ENCODE measurements at regions not wholly inside any gene's neighbourhood (a gene's known extent, or its start where the extent isn't known, plus 50 kb on each side); places are given as distances from the start of the nearest gene placed in this dataset.

DNA sequence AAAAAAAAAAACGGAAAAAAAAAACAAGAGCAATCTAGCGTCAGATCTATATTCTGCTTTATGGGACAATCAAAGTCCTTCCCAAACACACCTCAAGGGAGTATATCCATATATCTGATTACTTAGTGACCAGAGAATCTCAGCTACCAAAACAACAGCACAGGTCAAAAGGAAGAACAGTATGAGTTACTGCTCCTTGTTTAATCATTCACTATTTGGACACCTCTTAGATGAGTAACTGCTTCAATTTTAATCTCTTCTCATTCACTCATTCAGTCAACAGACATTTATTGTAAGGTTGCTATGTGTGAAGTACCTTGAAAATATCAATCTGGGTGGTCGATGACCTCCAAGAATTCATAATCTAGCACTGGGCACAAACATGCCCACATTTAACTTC, 193.2 kb downstream of the IRS2 start:
- TF ChIP-seq, protein P1, sequence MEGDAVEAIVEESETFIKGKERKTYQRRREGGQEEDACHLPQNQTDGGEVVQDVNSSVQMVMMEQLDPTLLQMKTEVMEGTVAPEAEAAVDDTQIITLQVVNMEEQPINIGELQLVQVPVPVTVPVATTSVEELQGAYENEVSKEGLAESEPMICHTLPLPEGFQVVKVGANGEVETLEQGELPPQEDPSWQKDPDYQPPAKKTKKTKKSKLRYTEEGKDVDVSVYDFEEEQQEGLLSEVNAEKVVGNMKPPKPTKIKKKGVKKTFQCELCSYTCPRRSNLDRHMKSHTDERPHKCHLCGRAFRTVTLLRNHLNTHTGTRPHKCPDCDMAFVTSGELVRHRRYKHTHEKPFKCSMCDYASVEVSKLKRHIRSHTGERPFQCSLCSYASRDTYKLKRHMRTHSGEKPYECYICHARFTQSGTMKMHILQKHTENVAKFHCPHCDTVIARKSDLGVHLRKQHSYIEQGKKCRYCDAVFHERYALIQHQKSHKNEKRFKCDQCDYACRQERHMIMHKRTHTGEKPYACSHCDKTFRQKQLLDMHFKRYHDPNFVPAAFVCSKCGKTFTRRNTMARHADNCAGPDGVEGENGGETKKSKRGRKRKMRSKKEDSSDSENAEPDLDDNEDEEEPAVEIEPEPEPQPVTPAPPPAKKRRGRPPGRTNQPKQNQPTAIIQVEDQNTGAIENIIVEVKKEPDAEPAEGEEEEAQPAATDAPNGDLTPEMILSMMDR (conservative IDR thresholded peaks at IDR 0.05; ENCODE audit: low read depth, low read length) = no peak
- no peak overlapping the region for H3K4me3 ChIP-seq (ENCODE audit: low read depth, low read length)
- no peak for DNase-seq (ENCODE audit: low read depth)

DNA sequence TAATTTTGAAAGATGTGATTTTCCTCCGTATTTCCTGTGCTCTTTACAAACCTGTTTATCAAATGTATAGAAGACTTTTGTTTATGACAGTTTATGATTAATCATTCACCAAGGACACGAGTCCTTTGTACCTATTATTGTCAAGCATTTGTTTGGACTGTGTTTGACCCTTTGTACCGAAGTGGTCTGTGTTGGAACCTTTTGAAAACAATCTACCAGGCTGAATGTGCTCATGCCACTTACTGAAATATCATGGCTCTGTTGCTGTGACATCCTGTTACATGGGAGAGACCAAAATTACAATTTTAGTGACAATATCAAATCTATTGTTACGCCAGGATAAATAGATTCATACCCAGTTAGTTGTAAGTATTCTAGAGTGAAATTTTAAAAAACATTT, 193.6 kb downstream of the IRS2 start:
- no peak for DNase-seq (ENCODE audit: low read depth)
- TF ChIP-seq, protein P1 (conservative IDR thresholded peaks at IDR 0.05; ENCODE audit: low read depth, low read length) = no peak
- H3K4me3 ChIP-seq (ENCODE audit: low read depth, low read length) = no peak overlapping the region

DNA sequence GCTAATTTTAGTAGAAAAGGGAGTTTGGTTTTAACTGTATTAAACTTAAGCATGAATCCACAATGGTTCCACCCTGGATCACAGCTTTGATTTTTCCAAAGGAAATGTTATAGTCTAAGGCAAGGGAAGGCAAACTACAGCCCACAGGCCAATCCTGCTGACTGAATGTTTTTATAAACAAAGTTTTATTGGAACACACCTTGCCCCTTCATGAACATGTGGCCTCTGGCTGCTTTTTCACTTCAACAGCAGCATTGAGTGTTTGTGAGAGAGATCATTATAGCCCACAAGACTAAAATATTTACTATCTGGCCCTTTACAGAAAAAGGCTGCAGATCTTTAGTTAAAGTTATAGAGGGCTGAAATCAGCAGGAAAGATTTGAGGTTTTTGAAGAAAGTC, 198.7 kb downstream of the IRS2 start:
- TF ChIP-seq, protein P1 (conservative IDR thresholded peaks at IDR 0.05; ENCODE audit: low read depth, low read length) = no peak
- no peak overlapping the region for H3K4me3 ChIP-seq (ENCODE audit: low read depth, low read length)
- DNase-seq (ENCODE audit: low read depth) = no peak

GRCh38 chr13:109586509-109587346, 199.7 kb downstream of the IRS2 start:
- no peak overlapping the region for H3K4me3 ChIP-seq (ENCODE audit: low read depth, low read length)
- DNase-seq (ENCODE audit: low read depth) = no peak
- TF ChIP-seq, protein P1 (conservative IDR thresholded peaks at IDR 0.05; ENCODE audit: low read depth, low read length) = no peak

DNA sequence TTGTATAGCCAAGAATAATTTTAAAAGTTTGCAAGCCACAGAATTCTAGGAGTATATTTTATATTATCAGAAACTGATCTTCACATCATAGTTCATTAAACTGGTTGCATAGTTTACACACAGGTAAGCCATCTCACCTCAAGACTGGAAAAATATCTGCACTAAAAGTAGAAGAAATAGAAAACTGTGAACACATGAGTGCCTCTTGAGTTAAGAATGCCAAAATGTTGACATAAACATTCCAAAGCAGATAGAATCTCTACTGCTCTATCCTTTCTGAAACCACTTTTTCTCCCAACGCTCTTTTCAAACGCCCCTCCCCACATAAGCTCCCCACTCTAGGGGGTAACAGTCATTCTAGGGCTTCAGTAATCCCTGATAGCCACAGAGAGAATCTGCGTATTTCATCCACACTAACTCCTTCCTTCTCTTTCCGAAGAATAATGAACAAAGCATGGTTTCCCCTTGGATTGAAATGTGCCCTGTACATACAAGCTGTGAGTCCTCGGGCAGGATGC, 201.5 kb downstream of the IRS2 start:
- TF ChIP-seq, protein P1 (conservative IDR thresholded peaks at IDR 0.05; ENCODE audit: low read depth, low read length) = no peak

GRCh38 chr13:109577191-109577700, 209.1 kb downstream of the IRS2 start:
- no peak for DNase-seq (ENCODE audit: low read depth)
- no peak overlapping the region for H3K4me3 ChIP-seq (ENCODE audit: low read depth, low read length)
- TF ChIP-seq, protein P1 (conservative IDR thresholded peaks at IDR 0.05; ENCODE audit: low read depth, low read length) = no peak

More for the DNA sequence above, 201.5 kb downstream of the IRS2 start:
- DNase-seq (ENCODE audit: low read depth) = peak; percentile 33
- H3K4me3 ChIP-seq (ENCODE audit: low read depth, low read length) = no peak overlapping the region

All from choroid plexus epithelial cell (primary cell).